ENCODE measurements at regions not wholly inside any gene's neighbourhood (a gene's known extent, or its start where the extent isn't known, plus 50 kb on each side); places are given as distances from the start of the nearest gene placed in this dataset.

DNA sequence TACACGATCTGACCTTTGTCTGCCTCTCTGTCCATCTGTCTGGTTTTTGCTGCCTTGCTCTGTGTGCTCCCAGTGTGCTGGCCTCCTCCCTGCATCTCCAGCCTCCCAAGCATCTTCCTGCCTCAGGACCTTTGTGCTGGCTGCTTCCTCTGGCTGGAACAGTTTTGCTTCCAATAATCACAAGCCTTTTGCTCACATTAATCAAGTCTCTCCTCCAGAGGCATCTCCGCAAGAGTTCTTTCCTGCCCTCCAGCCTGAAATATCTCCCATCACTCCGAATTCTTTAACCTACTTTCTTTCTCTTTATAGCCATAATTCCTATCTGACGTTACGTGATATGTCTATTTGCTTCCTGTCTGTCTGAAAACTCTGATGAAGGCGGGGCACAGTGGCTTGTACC is 267.1 kb downstream of the ABCC12 start:
- in situ Hi-C loops (cut with HindIII; ENCODE audit: low sequenced_read_pairs), result no loop called here
- no peak overlapping the region for H3K4me3 ChIP-seq (ENCODE audit: low read depth, low read length)
- TF ChIP-seq, protein P1, sequence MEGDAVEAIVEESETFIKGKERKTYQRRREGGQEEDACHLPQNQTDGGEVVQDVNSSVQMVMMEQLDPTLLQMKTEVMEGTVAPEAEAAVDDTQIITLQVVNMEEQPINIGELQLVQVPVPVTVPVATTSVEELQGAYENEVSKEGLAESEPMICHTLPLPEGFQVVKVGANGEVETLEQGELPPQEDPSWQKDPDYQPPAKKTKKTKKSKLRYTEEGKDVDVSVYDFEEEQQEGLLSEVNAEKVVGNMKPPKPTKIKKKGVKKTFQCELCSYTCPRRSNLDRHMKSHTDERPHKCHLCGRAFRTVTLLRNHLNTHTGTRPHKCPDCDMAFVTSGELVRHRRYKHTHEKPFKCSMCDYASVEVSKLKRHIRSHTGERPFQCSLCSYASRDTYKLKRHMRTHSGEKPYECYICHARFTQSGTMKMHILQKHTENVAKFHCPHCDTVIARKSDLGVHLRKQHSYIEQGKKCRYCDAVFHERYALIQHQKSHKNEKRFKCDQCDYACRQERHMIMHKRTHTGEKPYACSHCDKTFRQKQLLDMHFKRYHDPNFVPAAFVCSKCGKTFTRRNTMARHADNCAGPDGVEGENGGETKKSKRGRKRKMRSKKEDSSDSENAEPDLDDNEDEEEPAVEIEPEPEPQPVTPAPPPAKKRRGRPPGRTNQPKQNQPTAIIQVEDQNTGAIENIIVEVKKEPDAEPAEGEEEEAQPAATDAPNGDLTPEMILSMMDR (IDR thresholded peaks at IDR 0.05; ENCODE audit: low read depth, low read length), result no peak
- DNase-seq (ENCODE audit: low read depth, low spot score), result no peak

DNA sequence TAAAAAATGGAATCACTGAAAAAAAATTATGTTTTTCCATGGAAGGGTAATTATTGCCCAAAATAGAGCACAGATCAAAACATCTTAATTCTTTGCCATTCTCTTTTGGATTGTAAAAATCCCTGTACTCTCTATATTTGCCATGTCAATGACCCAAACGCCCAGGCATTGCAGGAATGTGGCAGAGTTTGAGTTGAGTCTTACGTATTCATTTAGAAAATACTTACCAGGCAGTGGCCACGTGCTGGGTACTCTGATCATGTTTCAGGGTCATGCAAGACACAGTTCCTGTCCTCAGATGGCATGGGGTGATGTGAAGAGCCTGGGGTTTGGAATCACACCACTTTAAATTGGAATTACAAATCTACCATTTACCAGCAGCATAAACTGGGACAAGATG is 267.7 kb downstream of the ABCC12 start:
- in situ Hi-C loops (cut with HindIII; ENCODE audit: low sequenced_read_pairs), result no loop called here
- H3K4me3 ChIP-seq (ENCODE audit: low read depth, low read length), result no peak overlapping the region
- TF ChIP-seq, protein P1 (IDR thresholded peaks at IDR 0.05; ENCODE audit: low read depth, low read length), result no peak
- peak; percentile 54 for DNase-seq (ENCODE audit: low read depth, low spot score)

GRCh38 chr16:47887496-47887895 is 268.3 kb downstream of the ABCC12 start:
- peak; percentile 35 for DNase-seq (ENCODE audit: low read depth, low spot score)
- in situ Hi-C loops (cut with HindIII; ENCODE audit: low sequenced_read_pairs), result no loop called here
- no peak overlapping the region for H3K4me3 ChIP-seq (ENCODE audit: low read depth, low read length)
- TF ChIP-seq, protein P1 (IDR thresholded peaks at IDR 0.05; ENCODE audit: low read depth, low read length), result no peak

GRCh38 chr16:47886631-47887415 is 269.0 kb downstream of the ABCC12 start:
- TF ChIP-seq, protein P1 (IDR thresholded peaks at IDR 0.05; ENCODE audit: low read depth, low read length), result no peak
- H3K4me3 ChIP-seq (ENCODE audit: low read depth, low read length), result no peak overlapping the region
- in situ Hi-C loops (cut with HindIII; ENCODE audit: low sequenced_read_pairs), result no loop called here
- DNase-seq (ENCODE audit: low read depth, low spot score), result peak; percentile 76

DNA sequence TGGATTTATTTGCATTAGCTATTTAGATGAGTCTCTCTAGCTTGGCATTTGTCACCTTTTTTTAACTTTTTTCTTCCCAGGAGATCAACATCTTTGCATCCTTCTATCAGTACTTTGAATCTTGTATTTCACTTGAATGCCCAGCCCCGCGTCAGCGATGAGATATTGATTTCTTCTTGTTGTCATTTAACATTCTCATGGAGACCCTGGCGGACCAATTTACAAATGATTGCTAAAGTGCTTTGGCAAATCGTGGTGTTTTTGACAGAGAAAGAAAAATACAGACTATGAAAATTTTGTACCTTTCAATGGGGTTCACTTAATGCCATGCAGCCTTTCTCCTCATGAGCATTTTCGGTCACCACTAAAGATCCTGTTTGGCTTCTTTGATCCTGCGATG is 269.7 kb downstream of the ABCC12 start:
- TF ChIP-seq, protein P1 (IDR thresholded peaks at IDR 0.05; ENCODE audit: low read depth, low read length), result no peak
- no peak overlapping the region for H3K4me3 ChIP-seq (ENCODE audit: low read depth, low read length)
- DNase-seq (ENCODE audit: low read depth, low spot score), result no peak
- in situ Hi-C loops (cut with HindIII; ENCODE audit: low sequenced_read_pairs), result no loop called here

DNA sequence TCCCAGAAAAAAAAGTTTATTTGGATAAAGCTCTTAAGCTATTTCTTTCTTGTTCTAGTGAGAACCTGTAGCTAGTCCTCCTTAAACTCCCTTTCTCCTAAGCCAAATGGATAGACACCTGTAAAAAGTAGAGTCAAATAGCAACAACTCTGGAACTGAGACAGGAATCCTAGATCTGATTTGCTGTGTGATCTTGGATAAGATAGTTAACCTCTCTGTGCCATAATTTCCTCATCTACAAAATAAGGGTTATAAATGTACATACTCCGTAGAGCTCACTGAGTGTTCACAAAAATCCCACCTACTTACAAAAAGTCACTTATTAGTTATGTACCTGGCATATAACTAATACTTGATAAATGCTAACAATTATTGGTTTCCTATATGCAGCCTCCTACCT is 270.3 kb downstream of the ABCC12 start:
- no peak overlapping the region for H3K4me3 ChIP-seq (ENCODE audit: low read depth, low read length)
- in situ Hi-C loops (cut with HindIII; ENCODE audit: low sequenced_read_pairs), result no loop called here
- DNase-seq (ENCODE audit: low read depth, low spot score), result no peak

More for the DNA sequence above, 270.3 kb downstream of the ABCC12 start:
- TF ChIP-seq, protein P1 (IDR thresholded peaks at IDR 0.05; ENCODE audit: low read depth, low read length), result no peak

All from astrocyte of the spinal cord (primary cell).